CD14-positive monocyte (primary cell): ENCODE measurements at regions not wholly inside any gene's neighbourhood (a gene's known extent, or its start where the extent isn't known, plus 50 kb on each side); places are given as distances from the start of the nearest gene placed in this dataset.

Experiments used
- DNase-seq, 3 donors: peaks; one replicate each; pipeline ENCODE4 v3.0.0-alpha.2; 2011 to 2022
- H2AFZ ChIP-seq: 2 replicates; pipeline ENCODE4 v1.6.0; 2012; ENCODE audit warnings: mild to moderate bottlenecking, low read depth, low read length, inconsistent platforms; ENCODE audit not compliant: insufficient read depth, poor library complexity, severe bottlenecking
- H3K27ac ChIP-seq, 2 donors: 1 replicate in 1 of 2; 2 replicates in 1 of 2; pipeline ENCODE4 v1.5.1; 2012 to 2013; ENCODE audit warnings: low read length in 2 of 2, control low read depth in 1 of 2, inconsistent platforms in 1 of 2, low read depth in 1 of 2, mild to moderate bottlenecking in 1 of 2
- H3K27me3 ChIP-seq, 2 donors: one replicate each; pipeline versions ENCODE4 v1.6.0 to v1.6.1; 2011 to 2013; ENCODE audit warnings: low read length in 2 of 2; ENCODE audit not compliant: control insufficient read depth in 2 of 2, insufficient read depth in 2 of 2
- H3K36me3 ChIP-seq, 2 donors: replicated peaks in 1 of 2; 1 replicate in 1 of 2; 2 replicates in 1 of 2; pipeline versions ENCODE4 v1.5.1 to v1.6.1; 2012 to 2013; ENCODE audit warnings: low read length in 2 of 2, control low read depth in 1 of 2, inconsistent platforms in 1 of 2, mild to moderate bottlenecking in 1 of 2; ENCODE audit not compliant: insufficient read depth in 2 of 2, control insufficient read depth in 1 of 2
- H3K4me1 ChIP-seq, 2 donors: 1 replicate in 1 of 2; 2 replicates in 1 of 2; pipeline versions ENCODE4 v1.5.1 to v1.6.1; 2012 to 2013; ENCODE audit warnings: low read length in 2 of 2, control low read depth in 1 of 2, inconsistent platforms in 1 of 2, mild to moderate bottlenecking in 1 of 2, moderate library complexity in 1 of 2; ENCODE audit not compliant: insufficient read depth in 2 of 2, control insufficient read depth in 1 of 2
- H3K4me2 ChIP-seq: replicated peaks from 2 replicates; pipeline ENCODE3; 2012; ENCODE audit warnings: low read length, moderate library complexity, mild to moderate bottlenecking; ENCODE audit not compliant: poor library complexity, severe bottlenecking; ENCODE audit errors: extremely low read depth
- H3K4me3 ChIP-seq, 3 experiments: fragments of 200-600 bp in 1 of 3; sonication (generic) in 1 of 3; replicated peaks in 1 of 3; 1 replicate in 2 of 3; 2 replicates in 1 of 3; pipeline ENCODE4 v1.5.1; 2011 to 2013; ENCODE audit warnings: low read length in 3 of 3, mild to moderate bottlenecking in 3 of 3, control low read depth in 2 of 3, low read depth in 2 of 3, inconsistent platforms in 1 of 3, moderate library complexity in 1 of 3
- H3K79me2 ChIP-seq: 2 replicates; pipeline ENCODE4 v1.6.0; 2012; ENCODE audit warnings: mild to moderate bottlenecking, control low read depth, inconsistent platforms, low read length, moderate library complexity; ENCODE audit not compliant: insufficient read depth
- H3K9ac ChIP-seq: 2 replicates; pipeline ENCODE4 v1.6.0; 2017; ENCODE audit warnings: low read length, mild to moderate bottlenecking; ENCODE audit not compliant: insufficient read depth, poor library complexity, severe bottlenecking
- H3K9me3 ChIP-seq, 2 donors: replicated peaks in 1 of 2; 1 replicate in 1 of 2; 2 replicates in 1 of 2; pipeline versions ENCODE4 v1.5.1 to v1.6.1; 2012 to 2013; ENCODE audit warnings: low read length in 2 of 2, control low read depth in 1 of 2; ENCODE audit not compliant: control insufficient read depth in 1 of 2, insufficient read depth in 1 of 2
- H4K20me1 ChIP-seq: 2 replicates; pipeline ENCODE4 v1.6.0; 2012; ENCODE audit warnings: mild to moderate bottlenecking, low read length, control low read depth, moderate library complexity; ENCODE audit not compliant: insufficient read depth
- H3K27ac Mint-ChIP-seq, 7 donors: one replicate each; pipeline ENCODE4 v1.8.0; 2020; ENCODE audit warnings: mild to moderate bottlenecking in 7 of 7, mixed read lengths in 7 of 7, moderate library complexity in 6 of 7, inconsistent platforms in 2 of 7
- H3K27me3 Mint-ChIP-seq, 3 donors: one replicate each; pipeline ENCODE4 v1.8.0; 2021 to 2022; ENCODE audit warnings: low read depth in 3 of 3, mild to moderate bottlenecking in 3 of 3, mixed read lengths in 3 of 3, moderate library complexity in 3 of 3, inconsistent platforms in 1 of 3
- H3K36me3 Mint-ChIP-seq, 2 donors: one replicate each; pipeline ENCODE4 v1.8.0; 2020; ENCODE audit warnings: mixed read lengths in 2 of 2, inconsistent platforms in 1 of 2, mild to moderate bottlenecking in 1 of 2
- H3K4me1 Mint-ChIP-seq: one replicate; pipeline ENCODE4 v1.8.0; 2020; ENCODE audit warnings: mild to moderate bottlenecking, mixed read lengths
- H3K4me3 Mint-ChIP-seq, 2 donors: one replicate each; pipeline ENCODE4 v1.8.0; 2020; ENCODE audit warnings: mild to moderate bottlenecking in 2 of 2, mixed read lengths in 2 of 2, moderate library complexity in 1 of 2
- H3K9me3 Mint-ChIP-seq, 7 donors: one replicate each; pipeline ENCODE4 v1.8.0; 2020 to 2022; ENCODE audit warnings: mixed read lengths in 7 of 7, mild to moderate bottlenecking in 6 of 7, moderate library complexity in 6 of 7, inconsistent platforms in 2 of 7
- CTCF ChIP-seq: fragments of 200-600 bp; IDR thresholded peaks from one replicate; pipeline ENCODE4 v1.8.0; 2022; ENCODE audit warnings: antibody characterized with exemption, mild to moderate bottlenecking
- WGBS: methylation state at CpG from one replicate; pipeline ENCODE4 v1.1.5; 2013; ENCODE audit warnings: missing lambda C conversion rate; ENCODE audit not compliant: insufficient coverage; 5-methylcytosine and 5-hydroxymethylcytosine counted together
- intact Hi-C, 2 donors: fragments of 100-400 bp; cut with micrococcal nuclease; formaldehyde crosslinking; loops; one replicate each; pipeline versions ENCODE4 v1.15.0 to v1.15.1; 2023

- Mint-ChIP-seq H3K4me1 (no peaks in the 10 kb centered on the region), H3K36me3 (no peaks in the 10 kb centered on the region), H3K27ac (peak overlapping the region in 1 of 7 donors; percentile 35), H3K9me3 (peaks cover 0 to 9% (median 6%) of the 10 kb centered on the region in 7 donors), H3K27me3 (peaks cover 3 to 8% (median 5%) of the 10 kb centered on the region in 3 donors), H3K4me3 (no peak overlapping the region)
- DNase-seq, result no peak
- no peak overlapping the region for H3K9ac ChIP-seq
- H3K27ac ChIP-seq, result no peak overlapping the region
- no peaks in the 10 kb centered on the region for H3K79me2 ChIP-seq
- no peaks in the 10 kb centered on the region for H3K36me3 ChIP-seq
- intact Hi-C loops, result no loop called here
- H4K20me1 ChIP-seq, result no peaks in the 10 kb centered on the region
- WGBS, result 66% methylated on average over 4 of the region's 6 CpGs
- no peak overlapping the region for H3K4me3 ChIP-seq
- no peaks in the 10 kb centered on the region for H3K4me1 ChIP-seq
- peaks cover 0 to 8% of the 10 kb centered on the region in 2 donors for H3K9me3 ChIP-seq
- H3K27me3 ChIP-seq, result no peaks in the 10 kb centered on the region
- TF ChIP-seq CTCF, result no peak
- H2AFZ ChIP-seq, result no peak overlapping the region
- H3K4me2 ChIP-seq, result no peak overlapping the region
Observed at GRCh38 chr12:107963635-107964034, 165.5 kb upstream of the WSCD2 start.

- intact Hi-C loops, result no loop called here
- Histone ChIP-seq H3K36me3 (no peaks in the 10 kb centered on the region), H3K79me2 (no peaks in the 10 kb centered on the region), H3K9ac (no peak overlapping the region), H4K20me1 (no peaks in the 10 kb centered on the region), H3K4me3 (no peak overlapping the region), H2AFZ (no peak overlapping the region), H3K9me3 (peaks cover 0 to 8% of the 10 kb centered on the region in 2 donors), H3K27ac (no peak overlapping the region), H3K4me1 (no peaks in the 10 kb centered on the region), H3K27me3 (no peaks in the 10 kb centered on the region), H3K4me2 (no peak overlapping the region)
- no peaks in the 10 kb centered on the region for H3K36me3 Mint-ChIP-seq
- peak overlapping the region in 1 of 7 donors; percentile 60 for H3K27ac Mint-ChIP-seq
- TF ChIP-seq CTCF, result no peak
- no CpG with 5 or more reads among the region's 4 CpGs for WGBS
- DNase-seq, result no peak
- H3K9me3 Mint-ChIP-seq, result peaks cover 0 to 10% (median 4%) of the 10 kb centered on the region in 7 donors
- H3K4me3 Mint-ChIP-seq, result no peak overlapping the region
- H3K27me3 Mint-ChIP-seq, result peaks cover 1 to 7% (median 5%) of the 10 kb centered on the region in 3 donors
- H3K4me1 Mint-ChIP-seq, result no peaks in the 10 kb centered on the region
Observed at GRCh38 chr12:107967170-107967569, 161.9 kb upstream of the WSCD2 start.
